Ovary (tissue), 3 donors: ENCODE measurements at regions not wholly inside any gene's neighbourhood (a gene's known extent, or its start where the extent isn't known, plus 50 kb on each side); places are given as distances from the start of the nearest gene placed in this dataset.

ENCODE experiments used
- POLR2A ChIP-seq: fragments of 450-650 bp; IDR thresholded peaks from one replicate; pipeline ENCODE4 v1.6.1; 2017; ENCODE audit warnings: antibody characterized with exemption, mild to moderate bottlenecking, moderate library complexity
- TF ChIP-seq, protein P1 (sequence below), 3 donors: fragments of 450-650 bp in 2 of 3; fragments of 200-600 bp in 1 of 3; IDR thresholded peaks; one replicate each; pipeline versions ENCODE4 v1.5.1 to v1.8.0; 2016 to 2022; ENCODE audit warnings: antibody characterized with exemption in 3 of 3, mild to moderate bottlenecking in 1 of 3
- donor health status: DM: no; HTN: no; CAD: no.

DNA sequence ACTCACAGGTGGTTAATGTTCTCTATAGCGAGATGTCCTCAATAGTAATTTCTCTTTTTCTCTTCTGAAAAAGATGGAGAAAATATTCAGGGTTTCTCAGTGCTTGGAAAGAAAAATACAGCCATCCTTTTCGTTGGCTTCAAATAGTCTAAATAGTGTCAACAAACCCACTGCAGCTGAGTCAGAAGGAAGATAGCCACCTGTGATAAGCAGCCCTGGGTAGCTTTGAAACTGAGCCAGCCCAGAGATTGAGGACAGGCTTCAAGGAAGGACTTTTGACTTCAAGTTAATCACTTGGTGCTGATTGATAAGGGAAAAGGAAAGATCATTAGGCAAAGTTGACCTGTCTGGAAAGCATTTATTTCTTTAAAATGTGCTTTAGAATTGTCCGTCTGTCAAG is 78.7 kb upstream of the TYRP1 start:
- TF ChIP-seq, protein P1, sequence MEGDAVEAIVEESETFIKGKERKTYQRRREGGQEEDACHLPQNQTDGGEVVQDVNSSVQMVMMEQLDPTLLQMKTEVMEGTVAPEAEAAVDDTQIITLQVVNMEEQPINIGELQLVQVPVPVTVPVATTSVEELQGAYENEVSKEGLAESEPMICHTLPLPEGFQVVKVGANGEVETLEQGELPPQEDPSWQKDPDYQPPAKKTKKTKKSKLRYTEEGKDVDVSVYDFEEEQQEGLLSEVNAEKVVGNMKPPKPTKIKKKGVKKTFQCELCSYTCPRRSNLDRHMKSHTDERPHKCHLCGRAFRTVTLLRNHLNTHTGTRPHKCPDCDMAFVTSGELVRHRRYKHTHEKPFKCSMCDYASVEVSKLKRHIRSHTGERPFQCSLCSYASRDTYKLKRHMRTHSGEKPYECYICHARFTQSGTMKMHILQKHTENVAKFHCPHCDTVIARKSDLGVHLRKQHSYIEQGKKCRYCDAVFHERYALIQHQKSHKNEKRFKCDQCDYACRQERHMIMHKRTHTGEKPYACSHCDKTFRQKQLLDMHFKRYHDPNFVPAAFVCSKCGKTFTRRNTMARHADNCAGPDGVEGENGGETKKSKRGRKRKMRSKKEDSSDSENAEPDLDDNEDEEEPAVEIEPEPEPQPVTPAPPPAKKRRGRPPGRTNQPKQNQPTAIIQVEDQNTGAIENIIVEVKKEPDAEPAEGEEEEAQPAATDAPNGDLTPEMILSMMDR (IDR thresholded peaks at IDR 0.05), result no peak
- TF ChIP-seq POLR2A, result no peak
